EH (cell line): ENCODE measurements at regions not wholly inside any gene's neighbourhood (a gene's known extent, or its start where the extent isn't known, plus 50 kb on each side); places are given as distances from the start of the nearest gene placed in this dataset.

Experiments
- DNase-seq: peaks from one replicate; pipeline ENCODE4 v3.0.0-alpha.2; 2015; ENCODE audit warnings: low read depth

GRCh38 chr3:176554791-176555654 lies 642.3 kb downstream of the TBL1XR1 start:
- no peak for DNase-seq

DNA sequence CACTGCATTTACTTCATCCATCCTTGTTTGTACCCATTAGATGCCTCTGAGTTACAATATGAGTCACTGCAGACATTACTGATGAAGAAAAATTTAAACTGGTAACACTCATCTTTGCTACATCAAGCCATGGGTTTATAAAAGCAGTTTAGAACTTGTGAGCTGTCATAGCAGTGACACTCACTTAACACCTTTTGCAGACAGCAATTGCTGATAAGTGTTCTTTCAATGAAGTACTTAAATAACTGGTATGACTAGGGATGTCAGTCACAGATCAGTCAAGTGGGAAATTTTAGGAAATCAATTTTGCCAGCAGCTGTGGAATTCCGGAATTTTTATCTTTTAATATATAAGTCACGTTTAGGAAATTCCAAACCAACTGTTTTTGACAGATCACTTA lies 643.0 kb downstream of the TBL1XR1 start:
- no peak for DNase-seq

DNA sequence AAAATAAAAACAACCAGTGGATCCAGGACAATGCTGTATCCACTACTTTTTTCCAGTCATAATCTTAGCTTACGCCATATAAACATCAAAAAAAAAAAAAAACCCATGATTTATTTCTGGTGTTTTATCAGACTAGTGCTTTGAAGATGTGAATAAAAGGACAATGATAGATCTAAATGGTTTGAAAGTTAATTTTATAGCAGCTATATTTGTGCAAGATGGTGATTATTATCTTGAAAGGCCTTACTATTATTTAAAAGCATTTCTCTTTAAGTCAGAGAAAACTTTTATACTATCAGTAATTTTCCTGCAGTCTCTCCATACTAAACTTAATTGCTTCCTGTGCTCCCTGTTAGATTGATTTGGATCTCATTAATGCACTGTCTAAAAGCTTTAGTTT lies 670.3 kb downstream of the TBL1XR1 start:
- no peak for DNase-seq

DNA sequence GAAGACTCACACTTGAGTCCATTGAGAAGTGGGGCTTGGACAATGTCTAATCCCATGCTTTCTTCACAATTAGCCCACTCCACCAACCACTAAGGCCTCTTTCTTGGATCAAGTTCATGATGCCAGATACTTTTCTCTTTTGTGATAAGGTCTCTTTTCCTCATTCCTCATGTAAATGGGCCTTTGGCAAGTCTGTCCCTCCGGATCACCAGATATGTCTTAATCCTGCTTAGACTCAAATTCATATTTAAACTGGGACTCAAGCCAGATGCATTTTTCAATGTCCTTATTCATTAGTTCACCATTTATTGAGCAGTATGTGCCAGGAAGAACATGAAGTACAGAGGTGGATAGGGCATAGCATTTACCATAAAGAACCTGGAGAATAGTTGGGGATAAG lies 671.1 kb downstream of the TBL1XR1 start:
- no peak for DNase-seq

- no peak for DNase-seq
These were observed 674.2 kb downstream of the TBL1XR1 start for GRCh38 chr3:176523114-176523513.

DNA sequence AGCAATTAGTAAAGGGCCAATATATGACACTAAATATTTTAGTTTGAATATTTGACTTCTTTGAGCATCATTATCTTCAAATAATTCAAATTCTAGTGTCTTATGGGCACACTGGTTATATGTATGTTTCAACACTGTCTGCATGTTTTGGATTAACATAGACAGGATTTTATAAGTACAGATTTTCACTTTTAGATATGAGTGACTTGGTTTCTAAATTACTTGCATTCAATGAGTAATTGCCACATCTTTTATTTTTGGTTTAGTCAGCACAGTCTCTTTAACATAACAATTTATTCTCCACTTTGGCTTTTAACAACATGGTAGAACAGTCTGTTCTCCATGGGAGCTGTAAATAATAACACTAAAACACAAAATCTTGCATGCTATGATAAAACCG lies 674.8 kb downstream of the TBL1XR1 start:
- DNase-seq, result no peak

DNA sequence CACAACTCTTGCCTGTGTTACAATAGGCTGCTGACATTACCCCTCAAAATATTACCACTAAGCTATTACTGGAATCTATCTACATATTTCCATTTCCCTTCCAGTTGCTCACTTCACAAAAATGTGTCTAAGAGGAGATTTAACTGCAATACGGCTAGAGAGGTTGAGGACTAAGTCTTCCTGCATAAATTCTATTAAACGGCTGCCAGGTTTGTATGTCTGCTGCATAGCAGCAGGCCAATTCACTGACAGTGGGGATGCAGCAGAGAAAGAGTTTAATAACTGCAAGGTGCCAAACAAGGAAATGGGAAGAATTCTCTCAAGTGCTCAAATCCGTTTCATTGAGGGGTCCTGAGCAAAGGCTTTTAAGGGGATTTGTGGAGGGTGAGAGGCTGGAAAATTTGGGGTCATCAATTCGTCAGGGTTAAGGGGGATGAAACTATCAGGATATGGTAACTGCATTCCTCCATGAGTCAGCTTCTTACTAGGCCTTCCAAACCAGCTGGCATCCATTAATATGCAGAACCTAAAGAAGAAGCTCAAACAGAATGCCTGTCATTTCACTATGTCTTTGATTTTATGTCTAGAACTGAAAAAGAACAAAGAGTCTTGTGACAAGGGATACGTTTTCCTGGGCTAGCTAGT lies 675.6 kb downstream of the TBL1XR1 start:
- peak; percentile 86 for DNase-seq

GRCh38 chr3:176514297-176514696 lies 683.0 kb downstream of the TBL1XR1 start:
- DNase-seq, result peak; percentile 53

- DNase-seq, result no peak
These were observed 683.7 kb downstream of the TBL1XR1 start for GRCh38 chr3:176513604-176514003.

DNA sequence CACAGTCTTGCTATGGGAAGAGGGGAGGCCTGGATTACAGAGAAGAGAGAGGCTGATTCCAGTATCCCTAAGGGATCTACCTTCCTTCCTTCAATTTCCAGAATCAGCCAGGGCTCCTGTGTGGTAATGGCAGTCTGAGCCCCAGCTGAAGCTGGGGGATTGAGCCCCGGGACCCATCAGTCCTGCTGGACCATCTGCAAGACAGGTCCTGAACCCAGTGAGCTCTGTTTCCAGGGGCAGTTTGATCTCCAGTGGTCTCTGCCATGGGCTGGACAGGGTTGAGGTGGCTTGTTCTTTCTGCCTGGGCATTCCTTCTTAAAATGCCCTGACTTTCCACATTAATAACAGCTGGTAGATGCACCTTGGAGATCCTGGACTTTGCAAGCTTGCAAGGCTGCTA lies 685.2 kb downstream of the TBL1XR1 start:
- no peak for DNase-seq

DNA sequence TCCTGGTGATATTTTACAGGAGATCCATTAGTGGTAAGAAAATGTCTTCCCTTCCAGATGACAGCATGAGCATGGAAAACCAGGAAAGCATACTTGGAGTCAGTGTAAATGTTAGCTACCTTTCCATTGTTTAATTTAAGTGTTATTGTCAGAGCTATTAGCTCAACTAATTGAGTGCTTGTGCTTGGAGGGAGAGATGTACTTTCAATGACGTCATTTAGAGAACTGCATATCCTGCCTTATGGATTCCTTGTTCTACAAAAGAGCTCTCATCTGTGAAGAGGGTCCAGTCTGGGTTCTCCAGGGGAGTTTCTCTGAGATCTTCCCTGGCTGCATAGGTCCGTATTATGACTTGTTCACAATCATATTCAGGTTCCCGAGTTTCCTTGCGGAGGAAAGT lies 687.2 kb downstream of the TBL1XR1 start:
- DNase-seq, result no peak

DNA sequence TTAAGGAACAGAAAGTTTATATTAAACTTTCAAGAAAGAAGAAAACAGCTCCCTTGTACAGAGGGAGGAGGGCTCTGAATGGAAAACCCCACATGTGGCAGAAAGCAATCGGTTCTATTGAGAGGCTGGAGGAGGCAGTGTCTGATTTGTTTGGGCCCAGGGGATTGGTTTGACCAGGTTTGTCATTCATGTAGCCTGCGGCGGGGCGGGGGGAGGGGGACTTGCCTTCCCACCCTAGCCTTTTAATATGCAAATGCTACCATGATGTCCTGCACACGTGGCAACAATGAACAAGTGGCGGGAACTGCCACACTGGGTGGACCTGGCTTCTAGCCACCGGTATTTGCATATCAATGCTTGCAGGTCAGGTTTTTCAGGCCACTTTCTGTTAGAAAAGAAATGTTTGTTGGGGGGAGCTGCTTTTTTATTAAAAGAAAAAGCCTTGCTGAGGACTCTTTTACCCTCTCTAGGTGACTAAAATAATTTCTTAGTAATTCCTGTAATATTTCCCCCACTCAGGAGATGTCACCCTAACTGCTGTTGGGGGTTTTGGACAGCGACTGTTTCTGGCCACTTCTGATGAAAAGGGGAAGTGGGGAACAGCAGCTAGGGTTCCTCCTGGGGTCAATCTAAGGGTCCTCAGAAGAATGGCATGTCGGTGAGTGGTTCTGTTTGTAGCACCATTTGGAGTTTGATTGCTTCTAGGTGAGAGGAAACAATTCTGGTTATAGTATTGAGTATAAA lies 691.2 kb downstream of the TBL1XR1 start:
- DNase-seq, result no peak

- DNase-seq, result no peak
These were observed 706.2 kb downstream of the TBL1XR1 start for GRCh38 chr3:176491084-176491483.

GRCh38 chr3:176490357-176490756 lies 706.9 kb downstream of the TBL1XR1 start:
- no peak for DNase-seq

- peak; percentile 6 for DNase-seq
These were observed 718.0 kb downstream of the TBL1XR1 start for GRCh38 chr3:176479248-176479647.

DNA sequence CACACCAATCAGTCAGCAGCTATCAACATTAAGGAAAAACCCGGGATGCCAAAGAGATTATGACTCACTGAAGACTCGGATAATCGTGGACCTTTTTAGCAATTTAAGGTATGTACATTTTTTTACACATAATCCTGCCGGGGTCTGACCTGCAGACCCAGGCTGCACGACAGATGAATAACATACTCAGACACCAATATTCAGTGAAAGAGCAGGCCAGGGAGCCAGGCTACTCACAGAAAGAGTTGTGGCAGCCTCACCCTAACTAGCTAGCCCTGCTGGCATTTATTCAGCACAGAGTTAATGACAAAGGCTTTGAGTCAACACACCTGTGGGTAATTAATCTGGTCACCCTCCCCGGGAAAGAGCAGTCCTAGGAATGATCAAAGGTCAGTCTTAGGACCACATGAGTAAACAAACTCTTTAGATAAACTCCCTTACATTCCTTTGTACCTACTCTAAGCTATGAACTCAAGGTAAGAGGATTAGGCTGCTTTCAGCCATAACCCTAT lies 727.5 kb downstream of the TBL1XR1 start:
- peak; percentile 31 for DNase-seq

- no peak for DNase-seq
These were observed 733.7 kb downstream of the TBL1XR1 start for GRCh38 chr3:176463610-176464009.

DNA sequence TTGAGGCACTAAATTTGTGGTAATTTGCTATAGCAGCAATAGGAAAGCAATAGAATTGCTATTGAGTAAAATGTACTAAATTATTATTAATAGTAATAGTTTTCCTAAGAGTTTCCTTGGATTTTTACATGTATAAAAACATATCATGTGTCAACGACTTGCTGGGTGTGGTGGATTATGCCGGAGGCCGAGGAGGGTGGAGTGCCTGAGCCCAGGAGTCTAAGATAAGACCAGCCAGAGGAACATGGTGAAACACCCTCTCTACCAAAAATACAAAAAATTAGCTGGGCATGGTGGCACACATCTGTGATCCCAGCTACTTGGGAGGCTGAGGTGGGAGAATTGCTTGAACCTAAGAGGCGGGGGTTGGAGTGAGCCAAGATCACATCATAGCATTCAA lies 749.9 kb downstream of the TBL1XR1 start:
- DNase-seq, result no peak

DNA sequence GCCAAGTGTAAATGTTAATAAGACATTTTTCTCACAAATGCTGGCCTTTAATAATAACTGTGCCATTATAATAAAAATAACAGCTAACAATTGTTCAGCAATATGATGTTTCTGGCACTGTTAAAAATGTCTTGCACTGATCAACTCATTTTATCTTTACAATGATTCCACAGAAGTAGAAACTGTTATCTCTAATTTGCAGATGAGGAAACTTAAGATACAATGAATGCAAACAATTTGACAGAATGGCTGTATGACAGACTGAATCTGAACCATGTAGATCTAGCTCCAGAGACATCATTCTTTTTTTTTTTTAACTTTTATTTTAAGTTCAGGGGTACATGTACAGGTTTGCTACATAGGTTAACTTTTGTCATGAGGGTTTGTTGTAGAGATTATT lies 755.0 kb downstream of the TBL1XR1 start:
- no peak for DNase-seq

GRCh38 chr3:176439729-176440128 lies 757.6 kb downstream of the TBL1XR1 start:
- DNase-seq, result no peak

DNA sequence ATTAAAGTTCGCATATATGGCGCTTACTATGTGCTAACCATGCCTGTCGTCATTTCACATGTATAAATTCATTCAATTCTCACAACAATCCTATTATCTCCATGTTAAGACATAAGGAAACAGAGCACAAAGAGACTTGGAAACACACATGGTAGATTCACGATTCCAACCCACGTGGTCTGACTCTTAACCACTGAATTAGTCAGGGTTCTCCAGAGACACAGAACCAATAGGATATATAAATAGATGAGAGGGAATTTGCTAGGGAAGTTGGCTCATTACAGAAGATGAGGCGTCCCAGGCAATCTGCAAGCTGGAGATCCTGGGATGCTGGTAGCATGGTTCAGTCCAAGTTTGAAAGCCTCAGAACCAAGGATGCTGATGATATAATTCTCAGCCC lies 765.3 kb downstream of the TBL1XR1 start:
- DNase-seq, result peak; percentile 22

GRCh38 chr3:176431038-176431418 lies 766.3 kb downstream of the TBL1XR1 start:
- peak; percentile 7 for DNase-seq
